Activated T-cell treated with anti-CD3 and anti-CD28 coated beads for 1 hour (primary cell): ENCODE measurements at regions not wholly inside any gene's neighbourhood (a gene's known extent, or its start where the extent isn't known, plus 50 kb on each side); places are given as distances from the start of the nearest gene placed in this dataset.
"Not testable (repeated sequence)": the region's sequence is repeated elsewhere in the genome, so short reads cannot be mapped to it uniquely, and the experiment has no call there.

Experiments
- DNase-seq: peaks from one replicate; pipeline ENCODE4 v3.0.0-alpha.2; 2020; ENCODE audit warnings: low read depth

DNA sequence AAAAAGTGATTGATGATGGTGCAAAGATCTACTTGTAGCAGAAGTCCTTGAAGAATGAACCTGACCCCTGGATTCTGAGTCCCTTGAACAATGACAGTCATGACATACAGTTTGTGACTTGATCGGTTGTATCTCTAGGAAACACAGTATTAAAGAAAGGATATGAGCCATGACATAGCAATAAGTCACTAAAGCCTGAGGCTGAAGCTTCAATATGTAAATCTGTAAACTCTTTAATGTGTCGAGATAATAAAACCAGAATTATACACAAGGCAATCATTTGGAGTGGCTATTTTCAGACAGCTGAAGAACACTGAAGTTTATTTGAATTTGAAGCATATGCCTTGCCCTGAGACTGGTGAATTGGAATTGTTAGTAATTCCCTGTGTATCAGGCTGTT is 911.5 kb upstream of the RAG2 start:
- DNase-seq, result no peak

- no peak for DNase-seq
These were observed 908.5 kb upstream of the RAG2 start for GRCh38 chr11:37506531-37506930.

- DNase-seq, result no peak
These were observed 907.4 kb upstream of the RAG2 start for GRCh38 chr11:37505406-37505805.

- DNase-seq, result no peak
These were observed 906.9 kb upstream of the RAG2 start for GRCh38 chr11:37504921-37505320.

DNA sequence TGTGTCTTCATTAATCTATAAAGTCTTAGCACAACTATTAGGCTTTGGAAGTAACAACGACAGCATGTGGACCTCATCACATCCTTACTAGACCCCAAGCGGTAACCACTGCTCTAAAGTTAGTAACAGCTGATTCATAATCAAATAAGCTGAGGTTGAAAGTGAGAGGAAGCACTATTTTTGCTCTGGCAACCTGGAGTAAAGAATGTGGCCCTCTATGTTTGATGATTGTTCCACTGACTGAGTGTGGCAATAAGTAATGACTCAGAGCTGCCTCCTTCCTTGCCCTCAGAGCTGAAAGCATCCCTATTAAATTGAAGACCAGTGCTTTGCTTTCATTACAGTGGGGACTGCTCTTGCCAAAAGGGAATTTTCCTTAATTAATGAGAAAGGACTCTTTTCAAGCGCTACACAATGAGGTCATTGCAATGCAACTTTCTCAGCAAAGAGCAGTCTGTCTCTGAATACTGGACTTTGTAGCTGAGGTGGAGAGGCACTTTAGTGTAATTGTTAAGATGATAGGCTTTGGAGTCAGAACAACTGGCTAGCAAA is 906.1 kb upstream of the RAG2 start:
- no peak for DNase-seq

DNA sequence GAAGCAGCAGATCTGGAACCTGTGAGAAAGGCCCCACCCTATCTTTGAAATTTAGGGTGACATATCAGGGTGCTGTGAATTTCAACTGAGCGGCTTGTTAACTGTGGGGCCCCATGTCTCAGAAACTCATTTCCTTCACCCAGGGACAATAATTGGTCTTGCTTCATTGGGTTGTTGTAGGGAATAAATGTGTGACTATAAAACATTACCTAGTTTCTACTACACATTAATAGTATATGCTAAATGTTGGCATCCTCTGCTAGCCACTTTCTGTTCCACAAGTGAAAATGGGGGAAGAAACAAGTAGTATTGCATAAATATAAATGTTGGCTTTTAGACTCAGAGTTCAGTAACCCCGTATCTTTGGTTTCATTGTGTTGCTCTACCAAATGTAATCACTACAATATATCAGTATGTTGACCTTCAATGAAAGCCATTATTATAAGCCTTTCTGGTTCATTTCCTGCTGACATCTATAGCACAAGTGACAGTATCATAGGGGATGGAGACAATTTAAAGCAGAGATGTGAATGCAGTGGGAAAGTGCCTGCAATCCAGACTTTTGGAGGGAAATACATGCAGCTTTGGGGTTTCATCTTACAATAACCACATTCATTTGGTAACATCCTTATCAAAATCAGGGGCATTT is 905.5 kb upstream of the RAG2 start:
- no peak for DNase-seq

DNA sequence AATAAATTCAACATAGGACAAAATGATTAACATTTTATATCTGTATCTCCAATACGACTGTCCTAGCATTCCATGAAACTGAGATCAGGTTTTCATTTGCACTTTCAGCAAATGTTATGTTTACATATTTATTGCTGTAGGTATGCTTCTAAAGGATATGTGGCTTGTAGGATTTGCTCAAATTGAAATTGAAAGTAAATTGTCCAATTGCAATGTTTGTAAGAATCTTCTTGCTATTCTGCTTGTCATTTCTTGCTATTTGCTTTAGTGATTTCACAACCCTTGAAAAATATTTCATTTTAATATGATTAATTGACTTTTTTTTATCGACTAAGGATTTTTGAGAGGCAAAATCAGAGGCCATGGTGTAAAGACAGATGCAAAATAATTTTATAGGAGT is 904.2 kb upstream of the RAG2 start:
- no peak for DNase-seq

DNA sequence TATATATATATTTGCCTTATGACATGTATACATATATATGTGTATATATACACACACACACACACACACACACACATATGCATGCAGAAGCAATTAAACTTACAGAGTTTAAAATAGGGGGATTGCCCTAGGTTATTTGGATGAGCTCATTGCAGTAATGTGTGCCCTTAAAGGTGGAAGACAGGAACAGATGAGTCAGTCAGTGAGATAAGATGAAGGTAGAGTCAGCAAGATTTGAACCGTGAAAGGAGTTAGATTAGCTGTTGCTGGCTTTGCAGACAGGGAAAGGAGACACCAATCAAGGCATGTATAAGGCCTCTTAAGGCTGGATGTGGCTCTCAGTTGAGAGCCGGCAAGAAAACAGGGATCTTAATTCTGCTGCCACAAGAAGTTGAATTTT is 902.4 kb upstream of the RAG2 start:
- DNase-seq, result no peak

GRCh38 chr11:37497326-37497725 is 899.3 kb upstream of the RAG2 start:
- DNase-seq, result no peak

GRCh38 chr11:37496201-37496600 is 898.2 kb upstream of the RAG2 start:
- DNase-seq, result no peak

DNA sequence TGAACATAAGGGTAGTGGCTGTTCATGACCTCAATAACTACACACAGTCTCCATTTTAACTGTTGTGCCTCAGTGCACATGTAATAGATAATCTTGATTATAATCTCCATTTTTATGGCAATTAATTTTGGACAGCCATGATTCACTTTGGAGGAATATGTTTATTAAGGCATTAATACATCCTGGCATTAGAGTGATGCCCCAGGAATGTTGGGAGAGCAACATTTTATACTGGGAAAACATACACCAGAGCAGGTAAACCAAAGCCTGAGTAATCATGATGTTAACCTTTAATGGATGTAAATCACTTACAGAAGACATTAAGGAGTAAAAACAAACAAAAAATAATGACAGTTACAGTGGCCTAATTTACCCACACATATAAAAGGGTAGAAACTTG is 886.3 kb upstream of the RAG2 start:
- DNase-seq, result no peak

DNA sequence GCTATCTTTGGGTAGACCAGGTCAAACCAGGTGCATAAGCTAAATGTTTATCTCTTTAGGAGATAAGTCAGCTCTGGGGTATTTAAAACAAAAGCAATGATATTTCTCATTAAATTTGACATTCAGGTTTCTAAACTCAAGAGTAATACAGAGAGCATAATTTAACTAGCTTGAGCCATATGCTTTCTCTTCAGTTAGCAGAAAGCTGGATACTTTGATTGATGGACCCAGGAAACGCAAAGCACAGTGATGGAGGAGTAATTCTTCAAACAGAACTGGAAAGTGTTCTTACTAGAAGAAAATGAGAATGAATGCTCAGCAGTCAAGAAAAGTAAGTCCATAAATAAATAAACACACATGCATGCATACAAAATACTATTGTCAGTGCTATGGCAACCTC is 885.7 kb upstream of the RAG2 start:
- no peak for DNase-seq

- DNase-seq, result no peak
These were observed 876.9 kb upstream of the RAG2 start for GRCh38 chr11:37474889-37475288.

- no peak for DNase-seq
These were observed 870.3 kb upstream of the RAG2 start for GRCh38 chr11:37468344-37468743.

GRCh38 chr11:37465221-37465620 is 867.2 kb upstream of the RAG2 start:
- no peak for DNase-seq

DNA sequence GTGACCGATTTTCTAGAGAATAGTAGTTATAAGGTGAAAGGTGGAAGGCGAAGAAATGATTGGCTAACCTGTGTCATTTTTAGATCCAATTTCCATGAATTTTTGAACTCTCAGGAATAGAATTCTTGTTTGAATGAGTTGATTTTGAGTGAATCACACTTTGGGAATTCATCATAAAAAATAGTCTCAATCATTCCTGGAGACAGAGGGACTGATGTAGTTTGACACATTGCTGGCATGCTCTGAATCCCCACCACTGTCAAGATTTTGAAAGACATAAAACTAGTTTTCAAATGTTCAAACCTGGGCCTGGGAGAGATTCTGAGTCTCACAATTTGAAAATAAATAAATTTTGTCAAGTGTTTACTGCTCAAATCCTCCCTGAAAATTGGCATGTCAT is 861.4 kb upstream of the RAG2 start:
- DNase-seq, result no peak

- DNase-seq, result no peak
These were observed 858.7 kb upstream of the RAG2 start for GRCh38 chr11:37456746-37457145.

DNA sequence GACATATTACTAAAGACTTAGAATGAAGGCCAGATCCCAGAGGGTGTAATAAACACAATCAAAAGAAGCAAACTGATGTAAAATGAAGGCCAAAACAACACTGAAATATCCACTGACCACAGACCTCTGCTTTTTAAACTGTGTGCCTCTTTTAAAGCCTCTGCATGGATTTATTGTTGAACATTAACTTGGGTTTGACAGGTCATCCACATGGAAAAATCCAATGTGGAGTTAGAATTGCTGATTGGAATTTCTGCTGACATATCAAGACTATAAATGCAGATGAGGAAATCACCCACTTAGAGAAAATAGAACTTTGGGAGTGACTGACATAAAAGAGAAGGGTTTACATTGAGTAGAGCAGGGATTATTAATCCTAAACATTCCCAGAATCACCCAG is 853.9 kb upstream of the RAG2 start:
- no peak for DNase-seq

GRCh38 chr11:37450613-37451012 is 852.6 kb upstream of the RAG2 start:
- DNase-seq, result no peak

- DNase-seq, result no peak
These were observed 851.1 kb upstream of the RAG2 start for GRCh38 chr11:37449146-37449545.

GRCh38 chr11:37442576-37442975 is 844.5 kb upstream of the RAG2 start:
- no peak for DNase-seq

GRCh38 chr11:37431633-37432230 is 833.7 kb upstream of the RAG2 start:
- DNase-seq, result not testable (repeated sequence)

GRCh38 chr11:37430966-37431632 is 833.1 kb upstream of the RAG2 start:
- not testable (repeated sequence) for DNase-seq
